HG02798 (cell line): ENCODE measurements at regions not wholly inside any gene's neighbourhood (a gene's known extent, or its start where the extent isn't known, plus 50 kb on each side); places are given as distances from the start of the nearest gene placed in this dataset.
"Not testable (repeated sequence)": the region's sequence is repeated elsewhere in the genome, so short reads cannot be mapped to it uniquely, and the experiment has no call there.

ENCODE experiments used
- ATAC-seq: cut with Tn5 transposase; IDR thresholded peaks from one replicate; pipeline ENCODE4 v1.9.1; 2021; ENCODE audit warnings: mild to moderate bottlenecking; ENCODE audit not compliant: unreplicated experiment, poor library complexity

DNA sequence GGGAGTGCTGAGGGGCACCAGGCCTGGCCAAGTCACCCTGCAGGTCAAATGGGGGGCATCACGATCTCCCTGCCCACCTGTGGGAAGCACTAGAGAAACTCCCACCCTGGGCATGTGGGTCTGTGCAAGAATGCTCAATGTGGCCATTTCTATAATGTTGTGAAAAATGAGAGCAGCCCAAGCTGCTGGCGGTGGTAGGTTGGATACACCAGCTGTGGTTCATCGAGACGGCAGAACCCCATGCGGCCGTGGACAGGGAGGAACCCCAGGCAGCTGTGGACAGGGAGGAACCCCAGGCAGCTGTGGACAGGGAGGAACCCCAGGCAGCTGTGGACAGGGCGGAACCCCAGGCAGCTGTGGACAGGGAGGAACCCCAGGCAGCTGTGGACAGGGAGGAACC, 129.1 kb downstream of the BRD1 start:
- ATAC-seq = not testable (repeated sequence)

DNA sequence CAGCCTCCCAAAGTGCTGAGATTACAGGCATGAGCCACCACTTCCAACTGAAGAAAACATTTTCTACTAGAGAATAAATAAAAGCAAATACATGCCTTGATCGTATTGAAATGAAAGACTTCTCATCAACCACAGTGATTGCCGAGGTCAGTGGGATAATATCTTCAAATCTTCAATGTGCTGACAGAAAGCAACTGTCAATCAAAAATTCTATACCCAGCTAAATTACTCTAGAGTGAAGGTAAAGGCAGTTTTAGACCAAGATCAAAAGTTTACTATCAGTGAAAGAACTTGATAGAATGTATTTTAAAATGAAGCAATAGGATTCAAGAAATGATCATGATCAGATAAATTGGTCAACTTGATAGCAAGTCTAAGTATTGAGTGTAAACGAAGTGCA, 130.6 kb downstream of the BRD1 start:
- no peak for ATAC-seq

DNA sequence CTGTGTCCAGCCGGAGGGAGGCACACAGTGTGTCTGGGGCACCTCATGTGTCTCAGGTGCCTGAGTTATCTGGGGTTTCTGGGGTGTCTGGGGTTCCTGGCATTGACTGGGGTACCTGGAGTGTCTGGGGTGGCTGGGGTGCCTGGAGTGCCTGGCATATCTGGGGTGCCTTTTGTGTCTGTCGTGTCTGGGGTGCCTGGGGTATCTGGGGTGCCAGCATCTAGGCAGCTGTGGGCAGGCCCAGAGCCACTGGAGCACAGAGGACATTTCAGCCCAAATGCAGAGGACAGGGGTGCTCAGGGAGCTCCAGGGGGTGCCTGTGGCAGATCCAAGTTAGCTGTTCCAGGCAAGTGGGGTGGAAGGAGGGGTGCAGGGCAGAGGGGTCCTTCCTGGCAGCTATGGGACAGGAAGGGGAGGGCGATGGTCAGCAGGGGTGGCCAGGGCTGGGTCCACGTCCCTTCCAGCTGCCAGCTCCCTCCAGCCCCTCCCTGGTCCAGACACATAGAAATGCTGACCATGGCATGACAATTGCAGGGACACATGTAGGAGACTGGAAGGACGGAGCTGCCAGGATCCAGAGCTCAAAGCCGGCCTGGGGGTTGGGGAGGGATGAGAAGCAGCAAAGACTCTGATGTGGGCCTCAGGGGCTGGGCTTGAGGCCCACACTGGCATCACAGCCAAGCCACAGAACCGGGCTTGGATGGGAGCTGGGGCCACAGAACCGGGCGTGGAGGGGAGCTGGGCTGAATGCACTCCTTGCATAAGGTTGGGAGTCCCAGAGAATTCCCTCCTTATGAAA, 133.0 kb downstream of the BRD1 start:
- ATAC-seq = no peak

DNA sequence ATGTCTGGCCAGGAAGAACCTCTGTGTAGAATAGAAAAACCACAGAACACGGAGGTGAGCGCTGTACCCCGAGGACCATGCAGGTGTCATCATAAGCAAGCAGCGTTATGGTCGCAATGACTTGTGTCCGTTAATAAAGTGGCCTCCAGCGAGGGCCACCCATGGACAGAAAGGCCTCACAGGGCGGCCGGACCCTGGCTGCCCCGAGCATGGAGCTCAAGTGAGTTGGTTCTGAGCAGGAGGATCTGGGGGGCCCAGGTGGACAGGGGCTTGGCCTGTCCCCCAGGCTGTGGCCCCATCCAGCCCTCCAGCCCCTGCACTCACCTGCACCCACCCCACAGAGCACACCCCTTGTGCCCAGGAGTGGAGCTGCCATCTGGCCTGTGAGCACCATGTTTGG, 133.8 kb downstream of the BRD1 start:
- ATAC-seq = no peak

DNA sequence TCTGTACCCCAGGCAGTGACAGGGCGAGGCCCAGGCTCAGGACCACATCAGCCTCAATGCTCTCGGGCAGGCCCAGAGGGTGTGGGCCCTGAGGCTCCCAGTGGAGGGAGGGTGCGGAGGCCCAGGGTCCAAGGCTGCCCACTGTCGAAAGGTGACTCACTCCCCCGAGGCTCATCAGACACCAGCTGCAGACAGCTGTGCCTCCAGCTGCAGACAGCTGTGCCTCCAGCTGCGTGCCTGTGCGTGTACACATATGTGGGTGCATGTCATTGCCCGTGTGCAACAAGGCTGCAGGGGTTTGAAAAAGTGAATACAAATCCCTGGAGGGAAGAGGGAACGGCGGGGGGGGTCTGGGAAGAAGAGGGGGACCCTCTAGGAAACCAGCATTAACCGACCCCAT, 134.3 kb downstream of the BRD1 start:
- ATAC-seq = no peak

DNA sequence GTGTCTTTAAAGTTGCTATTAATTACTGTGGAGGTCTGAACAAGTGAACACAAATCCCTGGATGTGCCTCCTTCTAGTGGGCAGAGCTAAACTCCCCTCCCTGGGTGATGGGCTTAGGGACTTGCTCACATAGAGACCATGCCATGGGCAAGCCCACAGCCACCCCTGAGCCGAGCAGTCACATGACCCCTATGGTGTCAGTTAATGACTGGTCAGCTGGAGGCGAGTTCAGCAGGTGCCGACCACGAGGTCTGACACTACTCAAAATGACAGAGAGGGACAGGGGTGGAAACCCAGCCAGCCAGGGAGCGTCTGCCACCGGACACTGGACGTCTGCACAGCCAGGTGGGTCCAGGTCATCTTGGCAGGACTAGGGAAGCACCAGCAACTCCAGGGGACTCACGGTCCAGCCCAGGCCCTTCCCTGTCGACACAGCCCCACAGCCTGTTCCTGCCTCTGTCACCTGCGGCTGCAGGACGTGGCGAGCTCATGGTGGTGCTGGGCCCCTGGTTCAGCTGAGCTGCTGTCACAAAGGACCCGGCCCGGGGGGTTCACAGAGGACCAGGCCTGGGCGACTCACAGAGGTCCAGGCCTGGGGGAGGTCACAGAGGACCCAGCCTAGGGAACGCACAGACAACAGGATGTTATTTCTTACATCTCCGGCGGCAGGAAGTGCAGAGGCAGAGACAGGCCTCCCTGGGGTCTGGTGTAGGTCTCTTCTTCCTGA, 135.0 kb downstream of the BRD1 start:
- ATAC-seq = no peak

DNA sequence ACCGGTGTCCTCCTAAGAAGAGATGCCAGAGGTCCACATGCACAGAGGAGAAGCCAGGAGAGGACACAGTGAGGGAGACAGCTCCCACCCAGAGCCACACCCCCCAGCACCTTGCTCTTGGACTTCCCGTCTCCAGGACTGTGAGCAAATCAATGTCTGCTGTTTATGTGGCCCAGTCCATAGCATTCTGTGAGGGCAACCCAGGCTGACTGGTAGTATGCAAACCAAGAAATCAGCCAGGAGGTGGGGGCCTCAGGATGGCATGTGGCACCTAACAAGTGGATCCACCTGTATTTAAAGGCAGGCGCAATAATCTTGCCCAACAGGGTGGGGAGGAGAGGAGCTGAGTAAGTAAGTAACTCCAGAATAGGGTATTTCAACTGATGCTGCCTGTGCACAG, 136.4 kb downstream of the BRD1 start:
- ATAC-seq = no peak

DNA sequence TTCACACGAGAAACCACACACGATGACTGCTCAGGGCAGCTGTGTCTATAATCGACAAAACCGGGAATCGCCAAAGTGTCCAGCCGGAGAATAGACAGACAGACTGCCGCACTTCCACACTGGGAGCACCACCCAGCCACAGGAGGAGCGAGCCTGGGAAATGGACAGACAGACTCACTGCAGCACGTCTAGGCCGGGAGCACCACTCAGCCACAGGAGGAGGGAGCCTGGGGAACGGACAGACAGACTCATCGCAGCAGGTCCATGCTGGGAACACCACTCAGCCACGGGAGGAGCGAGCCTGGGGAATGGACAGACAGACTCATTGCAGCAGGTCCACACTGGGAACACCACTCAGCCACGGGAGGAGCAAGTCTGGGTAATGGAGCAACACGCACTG, 137.2 kb downstream of the BRD1 start:
- no peak for ATAC-seq

DNA sequence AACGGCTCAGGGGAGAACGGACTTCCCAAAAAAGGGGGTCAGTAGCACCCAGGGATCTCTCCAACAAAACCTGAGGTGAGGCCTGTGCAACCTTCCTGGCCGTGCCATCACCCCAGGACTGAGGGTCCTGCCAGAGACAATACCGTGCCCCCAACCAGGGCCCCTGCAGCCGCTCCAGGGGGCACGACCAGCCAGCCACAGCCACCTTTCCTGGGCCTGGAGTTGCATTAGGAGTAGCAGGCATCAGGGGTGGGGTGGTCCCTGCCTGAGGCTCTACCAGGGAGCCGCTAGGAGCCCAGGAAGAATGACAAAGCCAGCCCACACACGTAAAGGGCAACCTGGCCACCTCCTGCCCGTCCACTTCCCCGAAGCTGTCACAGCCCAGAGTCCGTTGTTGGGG, 137.8 kb downstream of the BRD1 start:
- ATAC-seq = no peak

DNA sequence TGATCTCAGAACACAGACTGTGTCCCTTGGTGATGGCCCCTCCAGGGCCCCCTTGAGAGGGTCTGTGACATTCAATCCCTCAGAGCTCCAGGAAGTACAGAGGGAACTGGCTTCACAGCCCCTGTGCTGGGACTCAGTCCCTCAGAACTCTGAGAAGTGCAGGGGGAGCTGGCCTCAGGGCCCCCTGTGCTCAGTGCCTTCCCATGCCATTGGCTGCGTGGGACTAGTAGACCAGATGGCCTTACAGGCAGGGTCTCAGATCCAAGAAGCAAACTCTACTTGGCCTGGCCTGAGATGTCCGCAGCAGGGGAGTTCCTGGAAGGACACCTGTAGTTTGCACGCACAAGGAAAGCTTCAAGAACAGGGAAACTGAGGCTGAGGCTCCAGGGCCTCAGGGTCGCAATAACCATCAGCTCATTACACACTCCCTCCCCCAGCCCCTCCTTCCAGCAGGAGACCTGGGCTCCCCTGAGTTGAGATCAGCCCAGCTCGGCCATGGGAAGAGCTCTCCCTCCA, 138.4 kb downstream of the BRD1 start:
- ATAC-seq = no peak

DNA sequence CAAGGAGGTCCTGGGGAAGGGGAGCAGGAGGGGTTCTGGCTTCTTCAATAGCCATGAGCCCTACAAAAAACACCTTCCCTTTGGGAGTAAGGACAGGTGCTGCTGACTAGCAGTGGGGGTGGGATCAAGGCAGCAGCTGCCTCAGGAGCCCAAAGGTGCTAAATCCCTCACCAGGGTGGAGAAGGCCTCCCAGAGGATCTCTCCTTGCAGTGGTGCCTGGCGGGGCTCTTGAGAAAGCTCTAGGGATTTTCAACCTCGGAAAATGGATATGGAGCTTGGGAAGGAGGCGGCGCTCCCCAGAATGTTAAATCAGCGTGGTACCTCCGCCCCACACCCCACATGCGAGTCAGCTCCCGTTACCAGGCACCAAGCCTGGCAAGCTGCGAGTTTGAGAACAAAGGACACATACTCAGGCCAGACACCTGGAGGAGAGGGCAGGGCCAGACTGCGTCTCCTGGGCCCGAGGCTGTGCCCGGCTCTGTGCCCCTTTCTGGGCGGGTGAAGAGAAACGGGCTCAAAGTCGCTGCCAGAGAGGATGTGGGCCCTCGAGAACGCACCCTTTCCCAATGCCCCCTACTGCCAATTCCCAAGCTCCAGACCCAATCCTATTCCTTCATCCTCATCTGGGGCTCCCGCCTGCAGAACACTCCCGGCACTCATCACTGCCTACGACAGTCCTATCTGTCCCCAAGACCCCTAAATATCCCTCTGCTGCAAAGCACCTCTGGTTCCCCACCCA, 139.0 kb downstream of the BRD1 start:
- ATAC-seq = no peak

DNA sequence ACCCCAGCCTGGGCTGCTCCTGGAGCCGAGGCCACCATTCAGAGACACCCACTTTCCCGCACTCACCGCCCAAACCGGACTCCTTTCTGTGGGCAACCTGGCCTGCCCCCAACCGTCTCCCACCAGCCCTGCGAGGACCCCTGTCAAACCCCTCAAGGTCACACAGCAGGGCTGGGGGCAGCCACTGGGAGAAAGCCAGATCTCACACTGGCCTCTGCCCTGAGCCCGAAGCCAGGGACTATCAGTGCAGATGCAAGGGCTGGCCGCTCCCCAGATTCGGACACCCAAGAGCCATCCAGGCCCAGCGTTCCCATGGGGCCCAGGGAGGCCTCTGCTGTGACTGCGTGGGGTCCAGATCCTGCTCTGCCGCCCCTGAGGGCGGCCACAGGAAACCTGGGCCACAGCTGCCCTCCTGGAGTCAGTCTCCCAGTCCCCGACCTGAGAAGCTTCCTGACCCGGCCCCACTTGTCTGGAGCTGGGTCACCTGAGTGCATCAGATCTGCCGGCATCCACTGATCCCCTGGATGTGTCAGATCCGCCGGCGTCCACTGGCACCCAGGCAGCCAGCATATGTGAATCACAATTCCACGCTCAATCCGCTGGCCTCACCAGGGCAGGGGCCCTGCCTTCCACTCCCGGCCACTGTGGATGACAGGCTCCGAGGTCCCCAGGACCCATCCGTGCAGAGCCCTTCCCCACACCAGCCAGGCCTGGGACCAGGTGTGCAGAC, 139.7 kb downstream of the BRD1 start:
- ATAC-seq = no peak

DNA sequence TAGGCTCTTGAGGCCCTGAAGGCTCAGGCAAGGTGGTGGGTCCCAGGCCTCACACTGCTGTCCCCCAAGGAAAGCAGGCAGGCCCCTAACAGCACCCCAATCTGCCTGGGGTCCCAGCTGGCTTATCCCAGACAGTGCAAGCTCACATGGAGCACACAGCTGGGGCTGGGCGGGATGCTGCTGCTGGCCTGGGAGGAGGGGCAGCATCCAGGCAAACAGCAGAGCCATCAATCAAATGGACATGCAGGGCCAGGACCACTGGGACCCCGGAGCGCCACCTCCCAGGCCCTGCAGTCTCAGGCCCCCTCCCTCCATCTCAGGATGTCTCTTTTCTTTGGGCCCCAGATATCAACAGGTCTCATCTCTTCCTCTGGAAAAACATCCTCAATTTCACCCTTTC, 140.3 kb downstream of the BRD1 start:
- no peak for ATAC-seq

DNA sequence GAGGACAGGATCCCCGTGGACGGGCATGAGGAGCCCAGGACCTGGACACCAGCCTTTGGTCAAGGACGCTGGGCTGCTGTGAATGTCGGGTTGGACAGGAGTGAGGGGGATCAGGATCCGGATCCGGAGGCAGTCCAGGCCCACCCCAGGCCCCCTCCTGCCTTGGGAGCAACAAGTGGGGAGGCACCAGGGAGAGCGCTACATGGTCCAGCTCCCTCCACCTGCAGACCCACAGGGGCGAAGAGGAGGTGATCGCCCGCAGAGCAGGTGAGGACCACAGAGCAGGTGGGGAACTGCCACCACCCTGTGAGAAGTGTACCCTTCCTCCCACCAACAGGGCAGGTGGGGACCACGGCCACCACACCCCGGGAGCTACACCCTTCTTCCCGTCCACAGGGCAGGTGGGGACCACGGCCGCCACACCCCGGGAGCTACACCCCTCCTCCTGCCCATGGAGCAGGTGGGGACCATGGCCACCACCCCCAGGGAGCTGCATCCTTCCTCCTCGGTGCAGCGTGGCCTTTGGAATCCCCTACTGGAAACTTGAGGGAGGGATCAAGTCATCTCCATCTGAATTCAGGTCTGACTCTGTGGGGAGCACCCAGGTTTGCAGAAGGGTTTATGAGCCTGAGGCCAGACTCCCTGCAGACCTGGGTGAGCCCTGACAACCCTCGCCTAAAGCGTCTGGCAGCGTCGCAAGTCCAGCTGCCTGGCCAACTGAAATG, 141.0 kb downstream of the BRD1 start:
- ATAC-seq = no peak

DNA sequence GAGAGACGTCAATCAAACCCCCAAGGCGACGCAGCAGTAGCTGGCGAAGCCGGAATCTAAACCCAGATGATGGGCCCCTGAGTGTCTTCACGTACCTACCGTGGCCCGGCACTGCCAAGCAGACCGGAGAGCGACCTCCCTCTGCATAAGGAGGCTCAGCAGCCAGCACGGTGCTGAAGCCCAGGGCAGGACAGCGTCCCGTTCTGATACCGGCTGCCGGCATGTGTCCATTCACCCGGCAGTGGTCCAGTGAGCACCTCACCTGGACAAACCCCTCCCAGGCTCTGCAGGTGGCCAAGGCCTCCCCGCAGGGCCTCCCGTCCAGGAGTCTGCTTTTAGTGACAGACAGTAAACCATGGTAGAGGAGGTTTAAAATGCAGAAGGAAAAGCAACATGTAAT, 142.0 kb downstream of the BRD1 start:
- ATAC-seq = no peak

DNA sequence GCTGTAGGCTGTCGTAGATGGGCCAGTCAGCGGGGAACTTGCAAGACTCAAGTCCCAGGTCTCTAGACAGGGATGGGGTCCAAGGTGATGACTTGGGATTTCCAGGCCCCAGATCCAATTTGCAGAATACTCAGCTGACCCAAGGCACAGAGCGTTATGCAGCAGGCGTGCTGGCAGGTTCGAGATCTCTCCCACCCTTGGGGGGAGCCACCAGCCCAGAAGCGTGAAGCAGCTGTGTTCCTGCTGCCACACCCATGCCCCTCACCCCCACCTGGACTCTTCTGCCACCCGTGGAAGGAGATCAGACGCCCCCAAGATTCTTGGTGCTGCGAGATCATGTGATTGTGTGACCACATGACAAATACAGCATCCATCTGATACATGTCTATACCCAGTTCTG, 142.6 kb downstream of the BRD1 start:
- ATAC-seq = no peak

DNA sequence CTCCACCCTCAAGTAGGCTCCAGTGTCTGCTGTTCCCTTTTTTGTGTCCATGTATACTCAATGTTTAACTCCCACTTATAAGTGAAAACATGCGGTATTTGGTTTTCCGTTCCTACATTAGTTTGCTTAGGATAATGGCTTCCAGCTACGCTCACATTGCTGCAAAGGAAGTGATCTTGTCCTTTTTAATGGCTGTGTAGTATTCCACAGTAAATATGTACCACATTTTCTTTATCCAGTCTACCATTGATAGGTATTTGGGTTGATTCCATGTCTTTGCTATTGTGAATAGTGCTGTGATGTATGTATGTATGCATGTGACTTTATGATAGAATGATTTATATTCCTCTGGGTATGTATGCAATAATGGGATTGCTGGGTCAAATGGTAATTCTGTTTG, 144.6 kb downstream of the BRD1 start:
- ATAC-seq = no peak

DNA sequence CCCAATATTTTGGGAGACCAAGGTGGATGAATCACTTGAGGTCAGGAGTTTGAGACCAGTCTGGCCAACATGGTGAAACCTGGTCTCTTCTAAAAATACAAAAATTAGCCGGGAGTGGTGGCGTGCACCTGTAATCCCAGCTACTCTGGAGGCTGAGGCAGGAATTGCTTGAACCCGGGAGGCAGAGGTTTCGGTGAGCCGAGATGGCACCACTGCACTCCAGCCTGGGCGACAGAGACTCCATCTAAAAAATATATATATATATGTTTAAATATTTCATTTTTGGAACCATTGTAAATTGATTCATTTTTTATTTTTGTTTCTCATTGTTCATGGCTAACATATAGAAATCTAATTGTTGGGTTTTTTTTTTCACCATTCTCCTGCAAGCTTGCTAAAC, 146.9 kb downstream of the BRD1 start:
- ATAC-seq = not testable (repeated sequence)

DNA sequence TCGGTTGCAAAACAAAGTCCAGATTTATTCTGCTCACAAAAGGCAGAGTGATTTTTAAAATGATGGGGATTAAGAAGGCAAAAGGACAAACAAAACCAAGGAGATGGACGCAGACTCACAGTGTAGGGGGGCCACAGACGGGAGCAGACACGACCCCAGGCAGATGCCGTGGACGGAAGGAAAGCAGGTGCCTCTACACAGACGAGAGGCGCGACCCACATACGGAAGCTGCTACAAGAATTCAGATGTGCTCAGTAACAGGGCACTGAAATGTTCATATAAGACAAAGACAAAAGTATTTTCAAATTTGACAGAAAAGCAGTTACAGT, 148.9 kb downstream of the BRD1 start:
- no peak for ATAC-seq
